SK-N-SH (cell line): ENCODE measurements at regions not wholly inside any gene's neighbourhood (a gene's known extent, or its start where the extent isn't known, plus 50 kb on each side); places are given as distances from the start of the nearest gene placed in this dataset.

Source experiments
- CHD2 ChIP-seq: fragments of 150-350 bp; IDR thresholded peaks from 2 replicates; pipeline ENCODE4 v1.6.1; 2018; ENCODE audit warnings: low read length; ENCODE audit not compliant: partially characterized antibody
- CTCF ChIP-seq: fragments of 200-600 bp; sonication (generic); IDR thresholded peaks from 2 replicates; pipeline ENCODE4 v1.6.1; 2017; ENCODE audit warnings: antibody characterized with exemption, mild to moderate bottlenecking, moderate library complexity
- EZH2phosphoT487 ChIP-seq: fragments of 200-600 bp; sonication (generic); IDR thresholded peaks from 2 replicates; pipeline ENCODE4 v1.6.1; 2017; ENCODE audit warnings: low read depth, mixed run types, mild to moderate bottlenecking, antibody characterized with exemption, moderate library complexity, borderline replicate concordance
- GABPA ChIP-seq: IDR thresholded peaks from 2 replicates; pipeline ENCODE4 v1.4.0; 2012; ENCODE audit warnings: low read depth, mild to moderate bottlenecking
- MEF2A ChIP-seq: IDR thresholded peaks from 2 replicates; pipeline ENCODE4 v1.4.0; 2012; ENCODE audit warnings: low read depth, borderline replicate concordance
- POLR2AphosphoS5 ChIP-seq: IDR thresholded peaks from 2 replicates; pipeline ENCODE4 v1.6.1; 2012; ENCODE audit warnings: low read depth, low read length
- REST ChIP-seq: IDR thresholded peaks from 2 replicates; pipeline ENCODE4 v1.6.1; 2012; ENCODE audit warnings: mild to moderate bottlenecking, low read depth, low read length, moderate library complexity
- RFX5 ChIP-seq: IDR thresholded peaks from 2 replicates; pipeline ENCODE4 v1.6.1; 2012; ENCODE audit warnings: mild to moderate bottlenecking, improper control_type of control experiment, low read length
- RXRA ChIP-seq: IDR thresholded peaks from 2 replicates; pipeline ENCODE4 v1.4.0; 2012; ENCODE audit warnings: low read depth, mild to moderate bottlenecking, borderline replicate concordance
- TF ChIP-seq, protein P1 (sequence below): fragments of 150-350 bp; IDR thresholded peaks from 2 replicates; pipeline ENCODE4 v1.6.1; 2017; ENCODE audit warnings: antibody characterized with exemption, low read length, low read depth, borderline replicate concordance

DNA sequence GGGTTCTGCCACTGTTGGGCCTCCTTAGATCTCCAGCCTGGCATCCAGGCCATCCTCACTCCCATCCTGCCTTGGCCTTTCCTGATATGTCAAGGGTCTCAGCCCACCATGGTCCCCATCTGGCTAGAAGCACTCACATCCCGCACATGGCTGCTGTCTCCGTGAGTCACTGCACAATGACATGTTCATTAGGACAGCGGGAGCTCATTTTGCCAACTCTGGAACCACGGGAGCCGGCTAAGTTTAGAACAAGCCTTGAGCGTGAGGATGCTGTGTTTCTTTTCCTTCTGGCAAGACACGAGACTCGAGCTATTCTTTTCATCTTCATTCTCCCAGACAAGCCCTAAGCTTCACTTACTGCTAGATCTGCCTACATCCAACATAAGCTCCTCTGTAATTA lies 65.7 kb upstream of the KSR1 start:
- TF ChIP-seq CTCF = no peak
- TF ChIP-seq EZH2phosphoT487 = no peak
- TF ChIP-seq GABPA = no peak
- no peak for TF ChIP-seq CHD2
- no peak for TF ChIP-seq POLR2AphosphoS5
- TF ChIP-seq RXRA = no peak
- no peak for TF ChIP-seq REST
- no peak for TF ChIP-seq RFX5
- TF ChIP-seq, protein P1, sequence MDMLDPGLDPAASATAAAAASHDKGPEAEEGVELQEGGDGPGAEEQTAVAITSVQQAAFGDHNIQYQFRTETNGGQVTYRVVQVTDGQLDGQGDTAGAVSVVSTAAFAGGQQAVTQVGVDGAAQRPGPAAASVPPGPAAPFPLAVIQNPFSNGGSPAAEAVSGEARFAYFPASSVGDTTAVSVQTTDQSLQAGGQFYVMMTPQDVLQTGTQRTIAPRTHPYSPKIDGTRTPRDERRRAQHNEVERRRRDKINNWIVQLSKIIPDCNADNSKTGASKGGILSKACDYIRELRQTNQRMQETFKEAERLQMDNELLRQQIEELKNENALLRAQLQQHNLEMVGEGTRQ = no peak
- TF ChIP-seq MEF2A = no peak
